ENCODE measurements at regions not wholly inside any gene's neighbourhood (a gene's known extent, or its start where the extent isn't known, plus 50 kb on each side); places are given as distances from the start of the nearest gene placed in this dataset.

- no peak for TF ChIP-seq EP300 (IDR thresholded peaks at IDR 0.05)
- TF ChIP-seq, protein P1, sequence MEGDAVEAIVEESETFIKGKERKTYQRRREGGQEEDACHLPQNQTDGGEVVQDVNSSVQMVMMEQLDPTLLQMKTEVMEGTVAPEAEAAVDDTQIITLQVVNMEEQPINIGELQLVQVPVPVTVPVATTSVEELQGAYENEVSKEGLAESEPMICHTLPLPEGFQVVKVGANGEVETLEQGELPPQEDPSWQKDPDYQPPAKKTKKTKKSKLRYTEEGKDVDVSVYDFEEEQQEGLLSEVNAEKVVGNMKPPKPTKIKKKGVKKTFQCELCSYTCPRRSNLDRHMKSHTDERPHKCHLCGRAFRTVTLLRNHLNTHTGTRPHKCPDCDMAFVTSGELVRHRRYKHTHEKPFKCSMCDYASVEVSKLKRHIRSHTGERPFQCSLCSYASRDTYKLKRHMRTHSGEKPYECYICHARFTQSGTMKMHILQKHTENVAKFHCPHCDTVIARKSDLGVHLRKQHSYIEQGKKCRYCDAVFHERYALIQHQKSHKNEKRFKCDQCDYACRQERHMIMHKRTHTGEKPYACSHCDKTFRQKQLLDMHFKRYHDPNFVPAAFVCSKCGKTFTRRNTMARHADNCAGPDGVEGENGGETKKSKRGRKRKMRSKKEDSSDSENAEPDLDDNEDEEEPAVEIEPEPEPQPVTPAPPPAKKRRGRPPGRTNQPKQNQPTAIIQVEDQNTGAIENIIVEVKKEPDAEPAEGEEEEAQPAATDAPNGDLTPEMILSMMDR (IDR thresholded peaks at IDR 0.05): no peak
- no peak for TF ChIP-seq POLR2A (IDR thresholded peaks at IDR 0.05)
Observed at GRCh38 chr5:5788793-5789192, 366.3 kb downstream of the ICE1 start.

Data from gastroesophageal sphincter (tissue), 3 donors.